HS-27A (cell line): ENCODE measurements at regions not wholly inside any gene's neighbourhood (a gene's known extent, or its start where the extent isn't known, plus 50 kb on each side); places are given as distances from the start of the nearest gene placed in this dataset.
A peak's percentile ranks its signal among the peaks of the same experiment; 100 is the strongest.

ENCODE experiments used
- DNase-seq: peaks from one replicate; pipeline ENCODE4 v3.0.0-alpha.2; 2012; ENCODE audit warnings: low read depth, missing footprints

DNA sequence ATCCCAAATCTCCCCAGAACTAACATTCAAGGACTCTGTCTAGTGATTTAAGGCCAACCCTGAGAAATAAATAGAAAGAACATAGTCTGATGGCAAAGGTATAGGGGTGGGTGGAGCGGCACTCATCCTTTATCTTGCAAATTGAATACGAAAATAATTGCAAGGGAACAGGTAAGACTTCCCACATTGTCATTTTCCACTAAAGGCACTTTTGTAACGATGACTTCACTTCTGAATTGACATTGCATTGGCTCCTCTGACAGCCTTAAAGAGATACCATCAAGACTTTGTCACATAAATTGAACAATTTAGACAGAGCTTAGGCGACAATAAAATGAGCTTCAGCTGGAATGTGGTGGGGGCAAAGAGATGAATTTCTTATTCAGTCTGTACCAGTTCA is 75.3 kb upstream of the PLCL2 start:
- no peak for DNase-seq

DNA sequence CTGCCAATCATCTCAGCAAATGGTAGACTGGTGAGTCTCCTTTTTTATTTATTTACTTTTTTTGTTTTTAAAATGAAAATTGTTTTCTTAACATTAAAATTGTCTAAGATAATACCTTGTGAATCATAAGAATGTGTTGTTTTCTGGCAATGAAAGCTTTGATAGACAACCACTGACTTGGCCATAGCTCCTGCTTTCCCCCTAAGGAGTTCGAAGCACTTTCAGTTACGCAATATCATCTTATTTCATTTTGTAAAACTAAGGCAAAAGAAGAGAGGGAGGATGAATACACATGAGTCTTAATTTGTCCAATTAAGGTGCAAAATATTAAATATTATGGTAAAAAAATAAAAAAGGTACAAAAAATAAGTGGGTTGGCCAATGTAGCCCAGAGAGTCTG is 74.8 kb upstream of the PLCL2 start:
- no peak for DNase-seq

DNA sequence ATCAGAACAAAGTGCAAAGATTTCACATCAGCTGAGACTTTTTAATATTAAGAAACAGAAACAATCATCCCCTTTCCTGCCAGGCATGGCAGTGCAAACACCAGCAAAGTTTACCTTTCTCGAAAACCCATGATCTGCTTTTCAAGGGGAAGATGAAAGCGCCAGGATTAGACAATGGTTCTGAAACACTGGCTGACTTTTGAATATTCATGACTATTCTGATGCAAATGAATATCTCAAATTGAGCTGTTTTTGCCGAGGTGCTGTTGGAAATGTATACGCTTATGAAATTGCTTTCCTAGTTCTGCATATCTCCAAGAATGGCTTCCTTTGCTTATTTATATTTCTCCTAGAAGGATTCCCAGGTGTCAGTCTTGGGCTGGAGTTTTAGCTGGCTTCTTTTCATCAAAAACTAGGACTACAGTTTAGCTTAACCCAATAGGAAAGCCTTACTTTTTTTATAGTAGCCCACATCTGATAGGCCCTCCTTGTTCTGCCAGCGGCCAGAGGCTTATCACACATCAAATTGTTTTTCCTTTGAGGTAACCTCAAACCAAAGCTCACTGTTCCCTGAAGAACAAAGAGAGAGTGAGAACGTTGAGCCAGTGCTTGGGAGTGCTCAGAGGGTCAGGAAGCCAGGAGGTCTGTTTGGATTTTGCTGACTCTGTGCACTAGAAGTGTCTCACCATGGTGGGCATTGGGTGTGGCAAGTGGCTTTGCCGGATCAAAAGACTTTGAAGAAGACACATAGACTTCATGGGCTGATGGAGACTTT is 74.0 kb upstream of the PLCL2 start:
- DNase-seq = no peak

DNA sequence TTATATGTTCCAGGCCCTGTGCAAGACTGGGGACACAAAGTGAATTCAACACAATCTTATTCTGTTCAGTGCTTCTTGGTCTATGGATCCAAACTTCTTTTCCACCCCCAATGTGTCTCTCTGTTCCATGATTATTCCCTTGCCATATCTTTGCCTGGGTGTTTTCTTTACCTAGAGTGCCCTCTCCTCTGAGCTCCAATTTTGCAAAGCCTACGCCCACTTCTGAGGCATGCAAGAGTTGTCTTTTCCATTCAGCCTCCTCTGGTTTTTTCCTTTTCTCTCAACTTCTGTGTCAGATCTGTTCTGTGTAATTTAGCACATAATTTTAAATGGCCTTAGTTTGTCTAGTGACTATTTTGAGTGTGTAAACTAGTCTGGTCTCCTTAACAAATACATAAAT is 72.8 kb upstream of the PLCL2 start:
- DNase-seq = no peak

DNA sequence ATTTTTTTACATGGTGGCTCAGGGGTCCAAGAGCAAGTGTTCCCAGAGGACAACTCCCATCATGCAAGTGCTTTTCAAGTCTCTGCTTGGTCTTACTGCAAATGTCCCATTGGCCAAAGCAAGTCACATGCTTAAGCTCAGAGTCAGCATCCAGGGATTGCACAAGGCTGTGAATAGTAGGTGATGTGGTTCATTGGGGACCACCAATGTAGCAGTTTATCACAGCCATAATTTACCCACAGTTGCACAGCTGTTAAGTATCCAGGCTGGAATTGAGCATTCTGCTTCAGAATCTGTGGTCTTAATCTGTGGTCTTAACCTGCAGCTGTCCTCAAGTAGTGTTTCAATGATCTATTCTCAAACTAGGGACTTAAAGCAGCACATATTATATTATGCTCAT is 71.4 kb upstream of the PLCL2 start:
- DNase-seq = no peak

DNA sequence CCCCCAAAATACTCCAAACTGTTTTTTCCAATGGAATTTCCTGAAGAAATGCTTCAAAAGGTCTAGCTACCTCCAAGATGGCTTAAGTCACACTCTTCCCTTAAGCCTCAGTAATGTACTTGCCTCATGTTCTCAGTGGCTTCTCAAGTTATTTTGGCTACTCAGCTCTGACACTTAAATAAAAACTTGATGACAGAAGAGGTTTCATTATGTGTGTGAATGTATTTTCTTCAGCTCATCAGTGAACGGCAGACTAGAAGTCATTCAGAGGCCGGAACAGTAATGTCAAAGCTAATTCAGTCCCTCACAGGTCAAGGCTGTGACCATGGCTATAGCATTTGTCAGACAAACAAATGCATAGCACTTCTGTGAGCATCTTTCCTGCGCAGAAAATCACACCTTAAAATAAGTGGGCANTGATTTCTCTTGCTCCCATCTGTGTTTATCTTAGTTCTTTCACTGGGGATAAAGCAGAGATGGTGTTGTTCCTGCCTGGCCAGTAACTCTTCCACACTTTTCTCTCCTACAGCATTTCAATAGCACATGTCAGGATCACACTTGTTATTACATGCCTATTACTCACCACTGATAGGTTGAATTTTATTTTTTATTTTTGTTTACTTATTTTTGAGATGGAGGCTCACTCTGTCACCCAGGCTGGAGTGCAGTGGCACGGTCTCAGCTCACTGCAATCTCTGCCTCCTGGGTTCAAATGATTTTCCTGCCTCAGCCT is 68.5 kb upstream of the PLCL2 start:
- no peak for DNase-seq

DNA sequence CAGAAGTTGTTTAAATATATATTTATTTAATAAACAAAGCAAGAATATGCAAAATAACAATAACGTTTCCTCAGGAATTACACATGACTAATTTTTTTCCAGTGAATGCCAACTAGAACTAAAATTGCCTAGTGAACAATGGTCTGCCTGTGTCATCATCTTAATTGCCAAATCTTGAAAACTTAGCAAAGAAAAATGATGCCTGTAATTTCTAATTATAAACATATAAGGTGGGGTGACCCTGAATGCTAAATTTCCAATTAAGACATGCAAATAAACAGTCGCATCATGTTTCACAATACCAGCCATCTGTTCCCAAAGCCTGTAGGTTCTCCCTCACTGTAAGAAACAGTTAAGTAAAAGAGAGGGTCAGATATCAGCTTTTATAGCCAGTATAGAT is 67.6 kb upstream of the PLCL2 start:
- DNase-seq = no peak

DNA sequence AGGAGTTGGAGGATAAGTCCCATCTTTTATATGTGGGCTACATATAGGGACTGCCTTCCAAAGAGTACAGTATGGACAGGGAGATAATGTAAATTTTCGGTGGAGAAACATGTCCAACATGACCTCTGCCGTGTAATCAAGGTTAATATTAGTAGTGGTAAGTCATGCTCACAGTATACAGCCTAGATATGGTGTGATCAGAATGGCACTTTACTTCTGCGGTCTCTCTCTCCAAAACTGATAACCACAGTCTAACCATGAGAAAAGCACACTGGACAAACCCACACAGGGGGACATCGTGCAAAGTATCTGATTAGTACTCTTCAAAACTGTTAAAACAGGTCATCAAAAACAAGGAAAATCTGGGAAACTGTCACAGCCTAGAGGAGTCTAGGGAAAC is 66.6 kb upstream of the PLCL2 start:
- no peak for DNase-seq

DNA sequence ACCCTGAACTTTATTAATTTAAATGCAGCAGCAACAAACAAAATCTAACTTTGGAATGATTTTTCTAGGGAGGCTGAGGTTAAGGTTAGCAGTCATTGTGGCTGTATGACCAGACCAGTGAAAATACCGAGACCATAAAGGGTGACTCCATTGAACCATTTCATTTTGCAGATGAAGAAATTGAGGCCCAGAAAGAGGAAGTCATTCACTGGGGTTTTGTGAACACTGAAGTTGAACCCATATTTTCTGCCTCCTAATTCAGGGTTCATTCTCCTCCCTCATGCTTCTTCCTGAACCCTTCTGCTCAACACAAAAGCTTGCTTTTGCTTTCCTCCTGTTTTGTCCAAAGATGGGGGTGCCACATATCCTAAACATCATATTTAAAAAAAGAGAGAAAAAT is 65.8 kb upstream of the PLCL2 start:
- no peak for DNase-seq

DNA sequence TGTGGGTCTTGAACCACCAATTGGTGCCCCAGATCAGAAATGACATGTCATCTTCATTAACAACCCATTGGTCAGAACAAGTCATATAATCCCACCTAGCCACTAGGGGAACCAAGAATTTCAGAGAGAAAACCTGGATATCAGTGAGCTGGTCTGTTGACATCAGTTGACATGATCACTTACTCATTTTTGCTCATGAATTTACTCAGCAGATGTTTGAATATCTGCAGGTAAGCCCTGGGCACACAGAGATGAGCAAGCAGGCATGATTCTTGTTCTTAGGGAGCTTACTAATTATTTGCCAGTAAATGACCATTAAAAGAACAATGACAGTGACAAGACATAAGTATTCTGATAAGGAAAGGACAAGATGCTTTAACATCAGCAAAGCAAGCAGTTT is 64.3 kb upstream of the PLCL2 start:
- no peak for DNase-seq

DNA sequence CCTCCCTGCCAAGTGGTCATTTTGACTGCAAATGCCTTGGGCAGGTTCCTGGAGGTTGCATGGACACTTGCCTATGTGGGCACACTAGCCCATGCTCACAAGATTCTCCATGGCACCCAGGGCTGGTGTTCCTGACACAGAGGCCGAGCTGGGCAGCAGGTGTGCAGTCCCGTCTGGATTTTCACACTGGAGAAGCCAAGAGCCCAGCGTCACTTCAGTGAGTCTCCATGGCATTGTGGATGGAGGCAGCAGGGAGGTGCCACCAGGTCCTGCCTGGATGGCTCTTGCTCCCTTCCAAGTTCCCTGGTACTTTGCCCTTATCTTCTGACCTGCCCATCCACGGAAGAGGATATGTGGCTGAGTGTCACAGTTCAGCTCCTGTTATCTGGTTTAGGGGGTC is 63.7 kb upstream of the PLCL2 start:
- no peak for DNase-seq

DNA sequence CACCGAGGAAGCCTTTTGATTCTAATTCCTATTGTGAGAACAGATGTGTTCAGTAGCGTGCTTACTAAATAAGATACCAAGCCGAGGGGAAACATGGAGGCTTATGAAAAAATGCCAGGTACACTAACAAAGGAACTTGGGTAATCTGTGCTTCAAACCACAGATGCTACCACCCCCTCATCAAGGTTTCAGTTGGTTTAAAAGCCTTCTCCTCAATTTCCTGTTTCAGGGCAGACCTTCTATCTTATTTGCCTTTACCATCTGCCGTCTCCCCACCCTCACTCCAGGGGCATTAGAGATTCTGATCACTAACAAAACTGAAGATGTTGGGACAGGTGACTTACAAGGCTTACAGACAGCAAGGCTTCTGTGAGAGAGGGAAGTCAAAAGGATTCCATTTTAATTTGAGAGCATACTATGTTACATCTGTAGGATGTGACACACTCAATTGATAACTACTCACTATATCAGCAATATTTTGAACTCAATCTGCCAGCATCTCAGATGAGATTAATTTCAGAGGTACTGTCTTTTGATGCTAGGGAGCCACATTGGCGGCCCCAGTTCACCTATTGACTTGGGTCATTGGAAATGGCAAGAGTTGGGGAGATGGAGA is 60.6 kb upstream of the PLCL2 start:
- no peak for DNase-seq

DNA sequence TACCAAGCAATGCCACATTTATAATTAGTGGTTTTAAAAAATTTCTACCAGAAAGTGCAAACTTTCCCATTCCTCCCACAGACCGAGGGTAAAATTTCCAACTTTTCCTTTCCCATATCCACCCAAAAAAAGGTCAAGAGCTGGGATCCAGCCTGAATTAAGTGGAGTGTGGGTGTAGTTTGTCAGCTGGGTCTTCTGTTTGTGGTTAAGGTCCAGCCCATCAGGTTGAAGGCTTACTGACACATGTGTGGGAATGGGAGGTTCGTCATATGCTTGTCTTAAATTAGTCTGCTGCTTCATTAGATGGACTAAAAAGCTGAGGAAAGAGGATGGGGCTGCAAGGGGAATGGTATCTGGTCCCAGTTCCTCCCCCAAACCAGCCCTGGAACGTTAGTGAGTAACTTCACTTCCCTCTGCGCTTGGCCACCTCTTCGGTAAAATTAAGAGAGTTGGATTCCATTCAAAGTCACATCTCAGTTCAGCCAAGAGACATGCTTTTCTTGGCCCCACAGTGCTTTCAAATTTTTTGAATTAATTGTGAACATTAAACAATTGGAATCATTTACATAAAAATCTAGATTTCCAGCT is 59.0 kb upstream of the PLCL2 start:
- DNase-seq = no peak

DNA sequence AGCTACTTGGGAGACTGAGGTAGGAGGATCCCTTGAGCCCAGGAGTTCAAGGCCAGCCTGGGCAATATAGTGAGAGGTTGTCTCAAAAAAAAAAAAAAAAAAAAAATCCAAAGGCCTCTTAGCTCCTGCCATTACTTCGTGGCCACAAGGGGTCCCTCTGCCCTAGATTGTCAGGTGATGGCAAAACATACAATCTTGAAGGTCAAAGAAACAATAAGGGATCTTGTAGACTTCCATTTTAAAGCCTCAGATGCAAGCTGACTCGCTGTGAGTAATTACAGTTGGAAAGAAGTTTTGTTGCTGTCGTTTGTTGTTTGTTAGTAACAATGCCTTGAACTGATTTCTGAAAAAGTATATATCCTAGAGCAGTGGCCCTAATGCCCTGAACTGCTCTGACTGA is 55.9 kb upstream of the PLCL2 start:
- DNase-seq = peak; percentile 35

DNA sequence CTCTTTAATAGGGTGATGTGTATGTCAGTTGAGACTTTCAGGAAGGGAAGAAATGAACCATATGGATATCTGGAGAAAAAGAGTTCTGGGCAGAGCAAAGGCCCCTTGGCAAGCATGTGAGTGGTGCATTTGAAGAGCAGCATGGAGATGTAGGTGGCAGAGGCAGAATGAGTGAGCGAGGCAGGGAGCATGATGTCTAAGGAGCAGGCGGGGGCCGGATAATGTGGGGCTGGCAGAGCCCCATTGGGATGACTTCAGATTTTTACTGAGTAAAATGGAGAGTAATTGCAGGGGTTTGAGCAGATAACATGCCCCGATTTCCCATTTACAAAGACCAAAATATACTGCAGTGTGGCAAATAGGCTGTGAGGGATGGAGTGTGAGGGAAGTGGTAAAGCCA is 52.9 kb upstream of the PLCL2 start:
- no peak for DNase-seq

DNA sequence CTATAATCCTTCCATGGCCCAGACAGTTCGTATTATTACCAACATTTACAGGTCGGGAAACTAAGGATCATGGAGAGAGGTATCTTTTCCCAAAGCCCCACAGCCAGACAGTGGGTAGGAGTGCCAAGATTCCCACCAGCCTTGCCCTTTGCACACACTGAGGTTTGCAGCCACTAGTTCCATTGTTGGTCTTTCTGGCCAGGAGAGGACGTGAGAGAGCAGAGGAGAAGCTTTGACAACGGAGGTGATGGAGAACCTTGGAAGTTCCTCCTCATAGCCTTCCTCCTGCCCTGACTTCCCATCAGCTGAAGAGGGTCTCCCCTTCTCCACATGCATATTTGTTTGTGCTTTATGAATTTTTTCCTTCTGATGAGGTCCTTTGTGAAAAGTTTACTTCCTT is 50.5 kb upstream of the PLCL2 start:
- no peak for DNase-seq

DNA sequence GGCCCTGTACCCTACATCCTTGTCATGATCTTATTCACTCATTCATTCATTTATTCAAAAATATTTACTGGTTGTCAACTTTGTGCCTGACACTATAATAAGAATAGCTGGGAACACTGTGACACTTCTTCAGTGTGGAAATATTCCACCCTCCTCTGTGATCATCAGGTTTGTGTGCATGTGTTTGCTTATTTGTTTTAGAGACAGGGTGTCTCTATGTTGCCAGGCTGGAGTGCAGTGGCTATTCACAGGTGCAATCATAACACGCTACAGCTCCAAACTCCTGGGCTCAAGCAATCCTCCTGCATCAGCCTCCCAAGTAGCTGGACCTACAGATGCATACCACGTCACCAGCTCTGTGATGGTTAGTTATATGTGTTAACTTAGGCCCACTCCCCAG is 50.0 kb upstream of the PLCL2 start:
- DNase-seq = no peak
